ENCODE measurements at regions not wholly inside any gene's neighbourhood (a gene's known extent, or its start where the extent isn't known, plus 50 kb on each side); places are given as distances from the start of the nearest gene placed in this dataset.

- POLR2A ChIA-PET: no interaction called here
Measured at GRCh38 chr12:54126029-54126695, 62.6 kb downstream of the SMUG1 start.

GRCh38 chr12:54126696-54127537 lies 61.9 kb downstream of the SMUG1 start:
- ATAC-seq (peak; percentile 76 to 79; a peak in 5 of 6 replicates), FAIRE-seq (no peak), DNase-seq (ENCODE audit: low read depth in 1 of 2, low spot score in 1 of 2) (peak in 1 of 2 experiments; percentile 55)
- ChIA-PET CTCF (interaction anchor here (0.7 kb wide), 1 partner anchor 121 kb away, joined by 3 read pairs; no protein-coding TSS in a partner anchor), POLR2A (no interaction called here)
- Histone ChIP-seq H3K4me3 (peak overlapping the region; percentile 47), H3K4me1 (no peaks in the 10 kb centered on the region), H3K9me3 (no peaks in the 10 kb centered on the region), H3K27ac (peak overlapping the region; percentile 37 to 87), H3K4me2 (peak overlapping the region; percentile 75)
- 72% methylated on average over 31 of the region's 31 CpGs for WGBS (ENCODE audit: missing lambda C conversion rate)
- TF ChIP-seq HOXA7 (CRISPR knock-in tag; IDR thresholded peaks at IDR 0.05) (no peak), RFX5 (IDR thresholded peaks at IDR 0.05) (0 out of 2 replicates have a peak, but pooled peaks have one; percentile 51)

More at GRCh38 chr12:54126029-54126695, 62.6 kb downstream of the SMUG1 start:
- Histone ChIP-seq H3K4me3 (peak overlapping the region; percentile 47), H3K27ac (peak overlapping the region; percentile 37 to 87), H3K9me3 (no peaks in the 10 kb centered on the region), H3K4me1 (no peaks in the 10 kb centered on the region), H3K4me2 (peak overlapping the region; percentile 75)
- WGBS (ENCODE audit: missing lambda C conversion rate): 69% methylated on average over 45 of the region's 46 CpGs
- FAIRE-seq: no peak
- TF ChIP-seq BCL3 (IDR thresholded peaks at IDR 0.05) (no peak), JUN (IDR thresholded peaks at IDR 0.05) (no peak), EHF (CRISPR knock-in tag; IDR thresholded peaks at IDR 0.05) (no peak), CHD2 (IDR thresholded peaks at IDR 0.05; ENCODE audit: low read length, partially characterized antibody) (no peak), POLR2AphosphoS2 (conservative IDR thresholded peaks at IDR 0.05; ENCODE audit: low read length) (no peak), EP300 (IDR thresholded peaks at IDR 0.05) (no peak), ESRRA (IDR thresholded peaks at IDR 0.05; ENCODE audit: borderline replicate concordance, low read length) (no peak)
- CTCF ChIA-PET: no interaction called here
- peak; percentile 69 to 82 for ATAC-seq
- DNase-seq (ENCODE audit: low read depth in 1 of 2, low spot score in 1 of 2): no peak

- Histone ChIP-seq H3K4me3 (no peak overlapping the region), H3K4me2 (peak overlapping the region; percentile 75), H3K9me3 (no peaks in the 10 kb centered on the region), H3K27ac (0 out of 6 replicates have a peak overlapping the region, but pooled peaks of 1 of the 2 experiments have one; percentile 87), H3K4me1 (no peaks in the 10 kb centered on the region)
- CTCF ChIA-PET: interaction anchor here (0.7 to 1.1 kb wide), 2 partner anchors 73 to 122 kb away, joined by 3 read pairs; no protein-coding TSS in a partner anchor
- WGBS (ENCODE audit: missing lambda C conversion rate): 86% methylated on average over 19 of the region's 19 CpGs
- TF ChIP-seq HDAC2 (IDR thresholded peaks at IDR 0.05) (no peak), CBX8 (IDR thresholded peaks at IDR 0.05) (no peak), PBX3 (IDR thresholded peaks at IDR 0.05) (no peak), NR3C1 (IDR thresholded peaks at IDR 0.05) (no peak)
- no peak for DNase-seq (ENCODE audit: low read depth in 1 of 2, low spot score in 1 of 2)
- no peak for FAIRE-seq
- no peak for ATAC-seq
- POLR2A ChIA-PET: no interaction called here
Measured at GRCh38 chr12:54127538-54128259, 61.1 kb downstream of the SMUG1 start.

- ChIA-PET POLR2A (no interaction called here), CTCF (interaction anchor here (0.8 to 1.1 kb wide), 2 partner anchors 68 to 73 kb away, joined by 3 read pairs; no protein-coding TSS in a partner anchor)
- H3K4me2 ChIP-seq: no peak overlapping the region
- DNase-seq (ENCODE audit: low read depth in 1 of 2, low spot score in 1 of 2) (no peak), FAIRE-seq (no peak), ATAC-seq (no peak)
- H3K4me3 ChIP-seq: no peak overlapping the region
- no peak overlapping the region for H3K27ac ChIP-seq
- 88% methylated on average over 2 of the region's 3 CpGs for WGBS (ENCODE audit: missing lambda C conversion rate)
- H3K4me1 ChIP-seq: no peaks in the 10 kb centered on the region
- no peaks in the 10 kb centered on the region for H3K9me3 ChIP-seq
- TF ChIP-seq JUN (IDR thresholded peaks at IDR 0.05) (no peak), BCL3 (IDR thresholded peaks at IDR 0.05) (no peak), RAD21 (conservative IDR thresholded peaks at IDR 0.05 in 1 of 2, IDR thresholded peaks at IDR 0.05 in 1 of 2) (no peak), HMGXB4 (CRISPR knock-in tag; IDR thresholded peaks at IDR 0.05; ENCODE audit: borderline replicate concordance) (no peak), EHMT2 (IDR thresholded peaks at IDR 0.05; ENCODE audit: low read depth) (no peak), CEBPB (IDR thresholded peaks at IDR 0.05) (no peak), ELK1 (IDR thresholded peaks at IDR 0.05; ENCODE audit: low read depth, low read length) (no peak), CBX2 (IDR thresholded peaks at IDR 0.05; ENCODE audit: borderline replicate concordance, low read depth) (no peak), ZC3H11A (IDR thresholded peaks at IDR 0.05) (no peak), ESRRA (IDR thresholded peaks at IDR 0.05; ENCODE audit: borderline replicate concordance, low read length) (no peak)
Measured at GRCh38 chr12:54128416-54128815, 60.4 kb downstream of the SMUG1 start.
